Stimulated activated CD4-positive, alpha-beta T cell treated with anti-CD3 and anti-CD28 coated beads, Interleukin-4, amount 100 ng/mL, for 4 hours (primary cell): ENCODE measurements at regions not wholly inside any gene's neighbourhood (a gene's known extent, or its start where the extent isn't known, plus 50 kb on each side); places are given as distances from the start of the nearest gene placed in this dataset.

Source experiments
- DNase-seq, 2 experiments: peaks; one replicate each; pipeline ENCODE4 v3.0.0-alpha.2; 2020

DNA sequence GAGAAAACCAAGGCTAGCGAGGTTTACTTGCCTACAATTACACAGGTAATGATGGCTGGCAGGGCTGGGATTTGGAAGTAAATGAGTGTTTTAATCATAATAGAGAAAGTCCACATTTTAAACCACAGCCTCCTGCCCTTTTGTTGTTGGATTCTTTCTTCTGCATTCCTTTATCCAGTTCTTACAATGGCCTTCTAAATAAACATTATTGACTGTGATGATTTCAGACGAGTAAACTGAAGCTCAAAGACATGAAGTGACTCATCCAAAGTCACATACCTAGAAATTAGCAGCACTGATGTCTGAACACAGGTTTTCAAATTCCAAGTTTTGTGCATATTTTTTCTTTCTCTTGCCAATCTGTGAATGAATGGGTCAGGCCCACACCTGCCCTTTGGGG is 51.2 kb upstream of the C1QTNF7 start:
- no peak for DNase-seq
